K562 (cell line): ENCODE measurements at regions not wholly inside any gene's neighbourhood (a gene's known extent, or its start where the extent isn't known, plus 50 kb on each side); places are given as distances from the start of the nearest gene placed in this dataset.

Source experiments
- EP300 ChIP-seq: IDR thresholded peaks from 2 replicates; pipeline ENCODE4 v1.6.1; 2012; ENCODE audit warnings: low read length, improper control_type of control experiment
- RAD21 ChIP-seq, 2 experiments: fragments of 250-450 bp in 1 of 2; fragments of 450-650 bp in 1 of 2; sonication (Bioruptor Pico) in 1 of 2; formaldehyde crosslinking in 1 of 2; IDR thresholded peaks in 1 of 2; conservative IDR thresholded peaks in 1 of 2; 2 replicates each; pipeline versions ENCODE4 v1.4.0 to v1.8.0; 2020 to 2022; ENCODE audit warnings: mild to moderate bottlenecking in 2 of 2, moderate library complexity in 1 of 2
- TF ChIP-seq, protein P1 (sequence below): sonication (generic); formaldehyde crosslinking; IDR thresholded peaks from 2 replicates; pipeline ENCODE4 v1.8.0; 2022; ENCODE audit warnings: mild to moderate bottlenecking, missing genetic modification reagents
- TF ChIP-seq, protein P2 (sequence below), 3 experiments: IDR thresholded peaks in 2 of 3; conservative IDR thresholded peaks in 1 of 3; 2 replicates each; pipeline ENCODE4 v1.5.1; 2011 to 2012; ENCODE audit warnings: low read length in 3 of 3, mild to moderate bottlenecking in 3 of 3, control low read depth in 2 of 3, improper control_type of control experiment in 1 of 3, inconsistent platforms in 1 of 3, low read depth in 1 of 3, mixed read lengths in 1 of 3, moderate library complexity in 1 of 3; ENCODE audit not compliant: insufficient read depth in 2 of 3

DNA sequence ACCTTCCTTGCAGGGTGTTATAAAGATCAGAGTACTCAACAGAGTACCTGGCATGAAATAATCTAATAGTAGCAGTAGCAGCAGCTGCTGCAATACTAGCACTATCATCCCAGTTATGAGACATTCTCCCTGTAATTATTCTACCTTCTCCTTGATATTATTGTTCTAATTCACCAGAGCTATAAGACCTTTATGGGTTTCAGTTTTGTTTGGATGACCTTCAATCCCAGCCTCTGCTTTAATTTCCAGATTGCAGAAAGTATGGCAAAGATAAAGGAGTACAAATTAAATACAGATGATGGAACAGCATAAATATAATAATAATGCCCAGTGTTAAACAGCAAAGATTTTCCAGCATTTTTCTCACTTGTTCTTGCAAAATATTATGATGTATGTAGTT is 150.5 kb upstream of the MYLIP start:
- TF ChIP-seq, protein P1, sequence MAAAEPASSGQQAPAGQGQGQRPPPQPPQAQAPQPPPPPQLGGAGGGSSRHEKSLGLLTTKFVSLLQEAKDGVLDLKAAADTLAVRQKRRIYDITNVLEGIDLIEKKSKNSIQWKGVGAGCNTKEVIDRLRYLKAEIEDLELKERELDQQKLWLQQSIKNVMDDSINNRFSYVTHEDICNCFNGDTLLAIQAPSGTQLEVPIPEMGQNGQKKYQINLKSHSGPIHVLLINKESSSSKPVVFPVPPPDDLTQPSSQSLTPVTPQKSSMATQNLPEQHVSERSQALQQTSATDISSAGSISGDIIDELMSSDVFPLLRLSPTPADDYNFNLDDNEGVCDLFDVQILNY (CRISPR knock-in tag): no peak
- TF ChIP-seq RAD21 (CRISPR knock-in tag; conservative IDR thresholded peaks at IDR 0.05 in 1 of 2, IDR thresholded peaks at IDR 0.05 in 1 of 2) (no peak), EP300 (no peak)
- TF ChIP-seq, protein P2, sequence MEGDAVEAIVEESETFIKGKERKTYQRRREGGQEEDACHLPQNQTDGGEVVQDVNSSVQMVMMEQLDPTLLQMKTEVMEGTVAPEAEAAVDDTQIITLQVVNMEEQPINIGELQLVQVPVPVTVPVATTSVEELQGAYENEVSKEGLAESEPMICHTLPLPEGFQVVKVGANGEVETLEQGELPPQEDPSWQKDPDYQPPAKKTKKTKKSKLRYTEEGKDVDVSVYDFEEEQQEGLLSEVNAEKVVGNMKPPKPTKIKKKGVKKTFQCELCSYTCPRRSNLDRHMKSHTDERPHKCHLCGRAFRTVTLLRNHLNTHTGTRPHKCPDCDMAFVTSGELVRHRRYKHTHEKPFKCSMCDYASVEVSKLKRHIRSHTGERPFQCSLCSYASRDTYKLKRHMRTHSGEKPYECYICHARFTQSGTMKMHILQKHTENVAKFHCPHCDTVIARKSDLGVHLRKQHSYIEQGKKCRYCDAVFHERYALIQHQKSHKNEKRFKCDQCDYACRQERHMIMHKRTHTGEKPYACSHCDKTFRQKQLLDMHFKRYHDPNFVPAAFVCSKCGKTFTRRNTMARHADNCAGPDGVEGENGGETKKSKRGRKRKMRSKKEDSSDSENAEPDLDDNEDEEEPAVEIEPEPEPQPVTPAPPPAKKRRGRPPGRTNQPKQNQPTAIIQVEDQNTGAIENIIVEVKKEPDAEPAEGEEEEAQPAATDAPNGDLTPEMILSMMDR (IDR thresholded peaks at IDR 0.05 in 2 of 3, conservative IDR thresholded peaks at IDR 0.05 in 1 of 3; ENCODE audit: insufficient read depth in 2 of 3, low read depth in 1 of 3, low read length in 3 of 3): no peak
